ENCODE measurements at regions not wholly inside any gene's neighbourhood (a gene's known extent, or its start where the extent isn't known, plus 50 kb on each side); places are given as distances from the start of the nearest gene placed in this dataset.

- Mint-ChIP-seq H3K9me3 (ENCODE audit: unreplicated experiment) (peaks cover 17% of the 10 kb centered on the region), H3K27me3 (ENCODE audit: unreplicated experiment) (peaks cover 14% of the 10 kb centered on the region), H3K4me3 (ENCODE audit: unreplicated experiment) (peak overlapping the region; percentile 65), H3K4me1 (ENCODE audit: low read depth, unreplicated experiment) (peaks cover 54% of the 10 kb centered on the region), H3K36me3 (ENCODE audit: unreplicated experiment) (no peaks in the 10 kb centered on the region), H3K27ac (ENCODE audit: unreplicated experiment) (peak overlapping the region; percentile 60)
- no peak for DNase-seq
- TF ChIP-seq CTCF (IDR thresholded peaks at IDR 0.05; ENCODE audit: partially characterized antibody, unreplicated experiment), result no peak
Measured at GRCh38 chr13:26964278-26965250, 204.0 kb upstream of the GPR12 start.

GRCh38 chr13:26962671-26963070 is 202.1 kb upstream of the GPR12 start:
- peaks cover 11% of the 10 kb centered on the region for H3K27me3 Mint-ChIP-seq (ENCODE audit: unreplicated experiment)

GRCh38 chr13:26961890-26962615 is 201.5 kb upstream of the GPR12 start:
- H3K9me3 Mint-ChIP-seq (ENCODE audit: unreplicated experiment), result peaks cover 14% of the 10 kb centered on the region
- TF ChIP-seq CTCF (IDR thresholded peaks at IDR 0.05; ENCODE audit: partially characterized antibody, unreplicated experiment), result no peak
- H3K27me3 Mint-ChIP-seq (ENCODE audit: unreplicated experiment), result peaks cover 11% of the 10 kb centered on the region
- H3K36me3 Mint-ChIP-seq (ENCODE audit: unreplicated experiment), result no peaks in the 10 kb centered on the region
- no peak overlapping the region for H3K27ac Mint-ChIP-seq (ENCODE audit: unreplicated experiment)
- no peak overlapping the region for H3K4me3 Mint-ChIP-seq (ENCODE audit: unreplicated experiment)
- H3K4me1 Mint-ChIP-seq (ENCODE audit: low read depth, unreplicated experiment), result peaks cover 38% of the 10 kb centered on the region
- DNase-seq, result no peak

More at GRCh38 chr13:26962671-26963070, 202.1 kb upstream of the GPR12 start:
- H3K9me3 Mint-ChIP-seq (ENCODE audit: unreplicated experiment), result peaks cover 15% of the 10 kb centered on the region
- TF ChIP-seq CTCF (IDR thresholded peaks at IDR 0.05; ENCODE audit: partially characterized antibody, unreplicated experiment), result no peak
- DNase-seq, result no peak
- H3K4me3 Mint-ChIP-seq (ENCODE audit: unreplicated experiment), result no peak overlapping the region
- peaks cover 39% of the 10 kb centered on the region for H3K4me1 Mint-ChIP-seq (ENCODE audit: low read depth, unreplicated experiment)
- no peaks in the 10 kb centered on the region for H3K36me3 Mint-ChIP-seq (ENCODE audit: unreplicated experiment)
- no peak overlapping the region for H3K27ac Mint-ChIP-seq (ENCODE audit: unreplicated experiment)

GRCh38 chr13:26957182-26957581 is 196.6 kb upstream of the GPR12 start:
- Mint-ChIP-seq H3K36me3 (ENCODE audit: unreplicated experiment) (no peaks in the 10 kb centered on the region), H3K4me3 (ENCODE audit: unreplicated experiment) (no peak overlapping the region), H3K27ac (ENCODE audit: unreplicated experiment) (no peak overlapping the region), H3K9me3 (ENCODE audit: unreplicated experiment) (peaks cover 2% of the 10 kb centered on the region), H3K4me1 (ENCODE audit: low read depth, unreplicated experiment) (peaks cover 9% of the 10 kb centered on the region), H3K27me3 (ENCODE audit: unreplicated experiment) (no peaks in the 10 kb centered on the region)
- no peak for TF ChIP-seq CTCF (IDR thresholded peaks at IDR 0.05; ENCODE audit: partially characterized antibody, unreplicated experiment)
- no peak for DNase-seq
